CD14-positive monocyte (primary cell): ENCODE measurements at regions not wholly inside any gene's neighbourhood (a gene's known extent, or its start where the extent isn't known, plus 50 kb on each side); places are given as distances from the start of the nearest gene placed in this dataset.
A peak's percentile ranks its signal among the peaks of the same experiment; 100 is the strongest.

Source experiments
- DNase-seq, 3 donors: peaks; one replicate each; pipeline ENCODE4 v3.0.0-alpha.2; 2011 to 2022
- H2AFZ ChIP-seq: 2 replicates; pipeline ENCODE4 v1.6.0; 2012; ENCODE audit warnings: mild to moderate bottlenecking, low read depth, low read length, inconsistent platforms; ENCODE audit not compliant: insufficient read depth, poor library complexity, severe bottlenecking
- H3K27ac ChIP-seq, 2 donors: 1 replicate in 1 of 2; 2 replicates in 1 of 2; pipeline ENCODE4 v1.5.1; 2012 to 2013; ENCODE audit warnings: low read length in 2 of 2, control low read depth in 1 of 2, inconsistent platforms in 1 of 2, low read depth in 1 of 2, mild to moderate bottlenecking in 1 of 2
- H3K27me3 ChIP-seq, 2 donors: one replicate each; pipeline versions ENCODE4 v1.6.0 to v1.6.1; 2011 to 2013; ENCODE audit warnings: low read length in 2 of 2; ENCODE audit not compliant: control insufficient read depth in 2 of 2, insufficient read depth in 2 of 2
- H3K36me3 ChIP-seq, 2 donors: replicated peaks in 1 of 2; 1 replicate in 1 of 2; 2 replicates in 1 of 2; pipeline versions ENCODE4 v1.5.1 to v1.6.1; 2012 to 2013; ENCODE audit warnings: low read length in 2 of 2, control low read depth in 1 of 2, inconsistent platforms in 1 of 2, mild to moderate bottlenecking in 1 of 2; ENCODE audit not compliant: insufficient read depth in 2 of 2, control insufficient read depth in 1 of 2
- H3K4me1 ChIP-seq, 2 donors: 1 replicate in 1 of 2; 2 replicates in 1 of 2; pipeline versions ENCODE4 v1.5.1 to v1.6.1; 2012 to 2013; ENCODE audit warnings: low read length in 2 of 2, control low read depth in 1 of 2, inconsistent platforms in 1 of 2, mild to moderate bottlenecking in 1 of 2, moderate library complexity in 1 of 2; ENCODE audit not compliant: insufficient read depth in 2 of 2, control insufficient read depth in 1 of 2
- H3K4me2 ChIP-seq: replicated peaks from 2 replicates; pipeline ENCODE3; 2012; ENCODE audit warnings: low read length, moderate library complexity, mild to moderate bottlenecking; ENCODE audit not compliant: poor library complexity, severe bottlenecking; ENCODE audit errors: extremely low read depth
- H3K4me3 ChIP-seq, 3 experiments: fragments of 200-600 bp in 1 of 3; sonication (generic) in 1 of 3; replicated peaks in 1 of 3; 1 replicate in 2 of 3; 2 replicates in 1 of 3; pipeline ENCODE4 v1.5.1; 2011 to 2013; ENCODE audit warnings: low read length in 3 of 3, mild to moderate bottlenecking in 3 of 3, control low read depth in 2 of 3, low read depth in 2 of 3, inconsistent platforms in 1 of 3, moderate library complexity in 1 of 3
- H3K79me2 ChIP-seq: 2 replicates; pipeline ENCODE4 v1.6.0; 2012; ENCODE audit warnings: mild to moderate bottlenecking, control low read depth, inconsistent platforms, low read length, moderate library complexity; ENCODE audit not compliant: insufficient read depth
- H3K9ac ChIP-seq: 2 replicates; pipeline ENCODE4 v1.6.0; 2017; ENCODE audit warnings: low read length, mild to moderate bottlenecking; ENCODE audit not compliant: insufficient read depth, poor library complexity, severe bottlenecking
- H3K9me3 ChIP-seq, 2 donors: replicated peaks in 1 of 2; 1 replicate in 1 of 2; 2 replicates in 1 of 2; pipeline versions ENCODE4 v1.5.1 to v1.6.1; 2012 to 2013; ENCODE audit warnings: low read length in 2 of 2, control low read depth in 1 of 2; ENCODE audit not compliant: control insufficient read depth in 1 of 2, insufficient read depth in 1 of 2
- H4K20me1 ChIP-seq: 2 replicates; pipeline ENCODE4 v1.6.0; 2012; ENCODE audit warnings: mild to moderate bottlenecking, low read length, control low read depth, moderate library complexity; ENCODE audit not compliant: insufficient read depth
- H3K27ac Mint-ChIP-seq, 7 donors: one replicate each; pipeline ENCODE4 v1.8.0; 2020; ENCODE audit warnings: mild to moderate bottlenecking in 7 of 7, mixed read lengths in 7 of 7, moderate library complexity in 6 of 7, inconsistent platforms in 2 of 7
- H3K27me3 Mint-ChIP-seq, 3 donors: one replicate each; pipeline ENCODE4 v1.8.0; 2021 to 2022; ENCODE audit warnings: low read depth in 3 of 3, mild to moderate bottlenecking in 3 of 3, mixed read lengths in 3 of 3, moderate library complexity in 3 of 3, inconsistent platforms in 1 of 3
- H3K36me3 Mint-ChIP-seq, 2 donors: one replicate each; pipeline ENCODE4 v1.8.0; 2020; ENCODE audit warnings: mixed read lengths in 2 of 2, inconsistent platforms in 1 of 2, mild to moderate bottlenecking in 1 of 2
- H3K4me1 Mint-ChIP-seq: one replicate; pipeline ENCODE4 v1.8.0; 2020; ENCODE audit warnings: mild to moderate bottlenecking, mixed read lengths
- H3K4me3 Mint-ChIP-seq, 2 donors: one replicate each; pipeline ENCODE4 v1.8.0; 2020; ENCODE audit warnings: mild to moderate bottlenecking in 2 of 2, mixed read lengths in 2 of 2, moderate library complexity in 1 of 2
- H3K9me3 Mint-ChIP-seq, 7 donors: one replicate each; pipeline ENCODE4 v1.8.0; 2020 to 2022; ENCODE audit warnings: mixed read lengths in 7 of 7, mild to moderate bottlenecking in 6 of 7, moderate library complexity in 6 of 7, inconsistent platforms in 2 of 7
- WGBS: methylation state at CpG from one replicate; pipeline ENCODE4 v1.1.5; 2013; ENCODE audit warnings: missing lambda C conversion rate; ENCODE audit not compliant: insufficient coverage; 5-methylcytosine and 5-hydroxymethylcytosine counted together
- intact Hi-C, 2 donors: fragments of 100-400 bp; cut with micrococcal nuclease; formaldehyde crosslinking; loops; one replicate each; pipeline versions ENCODE4 v1.15.0 to v1.15.1; 2023
- TF ChIP-seq, protein P1 (sequence below): fragments of 200-600 bp; IDR thresholded peaks from one replicate; pipeline ENCODE4 v1.8.0; 2022; ENCODE audit warnings: antibody characterized with exemption, mild to moderate bottlenecking

DNA sequence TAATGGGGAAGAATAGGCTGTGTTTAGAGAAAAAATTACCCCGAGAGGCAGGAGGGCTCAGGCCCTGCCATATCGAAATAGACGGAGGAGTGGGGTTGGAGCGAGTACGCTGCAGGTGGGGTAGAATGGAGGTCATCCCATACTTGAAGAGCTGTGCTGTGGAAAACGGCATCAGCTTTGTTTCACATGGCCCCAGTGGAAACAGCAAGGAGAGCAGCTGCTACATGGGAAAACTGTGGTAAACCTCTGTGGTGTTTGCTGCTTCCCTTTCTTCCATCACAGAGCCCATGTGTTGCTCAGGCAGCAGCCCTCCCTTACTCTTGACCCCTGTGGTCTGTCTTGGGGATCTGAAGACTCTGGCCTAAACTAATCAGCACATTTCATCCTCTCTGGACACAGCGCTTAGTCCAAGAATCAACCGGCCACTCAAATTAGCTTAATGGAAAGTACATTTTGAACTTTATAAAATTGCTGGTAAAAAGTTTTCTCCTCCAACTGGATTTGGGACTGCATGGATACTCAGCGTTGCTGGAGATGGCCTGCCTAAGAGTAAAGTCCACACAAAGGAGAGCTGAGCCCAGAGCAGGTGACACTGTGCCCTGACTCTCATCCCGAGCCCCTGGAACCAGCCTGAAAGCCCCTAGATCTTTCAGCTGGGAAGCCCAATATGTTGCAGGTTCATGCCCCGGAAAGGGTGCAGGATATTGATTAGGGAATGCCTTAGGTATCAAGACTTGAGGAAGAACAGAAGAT lies 127.1 kb upstream of the GADD45A start:
- TF ChIP-seq, protein P1, sequence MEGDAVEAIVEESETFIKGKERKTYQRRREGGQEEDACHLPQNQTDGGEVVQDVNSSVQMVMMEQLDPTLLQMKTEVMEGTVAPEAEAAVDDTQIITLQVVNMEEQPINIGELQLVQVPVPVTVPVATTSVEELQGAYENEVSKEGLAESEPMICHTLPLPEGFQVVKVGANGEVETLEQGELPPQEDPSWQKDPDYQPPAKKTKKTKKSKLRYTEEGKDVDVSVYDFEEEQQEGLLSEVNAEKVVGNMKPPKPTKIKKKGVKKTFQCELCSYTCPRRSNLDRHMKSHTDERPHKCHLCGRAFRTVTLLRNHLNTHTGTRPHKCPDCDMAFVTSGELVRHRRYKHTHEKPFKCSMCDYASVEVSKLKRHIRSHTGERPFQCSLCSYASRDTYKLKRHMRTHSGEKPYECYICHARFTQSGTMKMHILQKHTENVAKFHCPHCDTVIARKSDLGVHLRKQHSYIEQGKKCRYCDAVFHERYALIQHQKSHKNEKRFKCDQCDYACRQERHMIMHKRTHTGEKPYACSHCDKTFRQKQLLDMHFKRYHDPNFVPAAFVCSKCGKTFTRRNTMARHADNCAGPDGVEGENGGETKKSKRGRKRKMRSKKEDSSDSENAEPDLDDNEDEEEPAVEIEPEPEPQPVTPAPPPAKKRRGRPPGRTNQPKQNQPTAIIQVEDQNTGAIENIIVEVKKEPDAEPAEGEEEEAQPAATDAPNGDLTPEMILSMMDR, result no peak
- Histone ChIP-seq H3K4me3 (no peak overlapping the region), H3K9me3 (no peaks in the 10 kb centered on the region), H2AFZ (peak overlapping the region; percentile 37), H3K4me2 (no peak overlapping the region), H3K4me1 (peaks cover 32 to 40% of the 10 kb centered on the region in 2 donors), H3K9ac (no peak overlapping the region), H3K27me3 (no peaks in the 10 kb centered on the region), H3K36me3 (no peaks in the 10 kb centered on the region), H3K27ac (no peak overlapping the region), H4K20me1 (no peaks in the 10 kb centered on the region), H3K79me2 (no peaks in the 10 kb centered on the region)
- intact Hi-C loops, result no loop called here
- WGBS, result 29% methylated on average over 9 of the region's 11 CpGs
- Mint-ChIP-seq H3K27ac (no peak overlapping the region), H3K4me1 (peaks cover 36% of the 10 kb centered on the region), H3K9me3 (no peaks in the 10 kb centered on the region), H3K27me3 (peaks cover 0 to 4% (median 0%) of the 10 kb centered on the region in 3 donors), H3K4me3 (no peak overlapping the region), H3K36me3 (no peaks in the 10 kb centered on the region)
- DNase-seq, result no peak

DNA sequence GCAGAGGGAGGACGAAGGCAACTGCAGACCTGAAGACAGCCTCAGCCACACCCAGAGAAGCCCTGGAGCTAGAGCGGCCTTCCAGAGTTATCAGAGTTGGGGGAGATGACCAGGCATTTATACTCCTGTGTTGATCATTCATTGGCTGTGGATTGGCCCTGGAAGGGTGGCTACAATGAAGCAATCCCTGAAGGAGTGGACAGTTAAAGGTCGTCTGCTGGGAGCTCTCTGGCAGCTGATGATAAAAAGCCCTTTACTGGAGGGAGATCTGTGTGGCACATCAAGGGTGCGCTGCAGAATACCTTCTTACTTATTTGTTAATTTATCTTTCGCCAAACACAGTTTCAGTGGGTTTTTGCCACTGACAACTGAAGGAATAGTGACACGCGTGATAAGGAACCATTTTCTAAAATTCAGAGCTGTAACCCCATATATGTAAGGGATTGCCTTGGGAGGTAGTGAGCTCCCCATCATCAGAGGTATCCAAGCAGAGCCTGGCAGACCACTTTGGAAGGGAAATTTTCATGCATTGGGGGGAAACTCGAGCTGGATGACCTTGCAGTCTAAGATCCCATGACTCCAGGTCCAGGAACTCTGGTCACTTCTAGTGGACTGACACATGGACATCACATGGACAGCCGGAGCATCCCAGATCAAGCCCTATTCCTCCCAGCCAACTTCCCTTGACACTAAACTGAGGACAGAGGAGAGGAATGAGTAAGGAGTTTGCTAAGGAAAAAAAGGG lies 126.4 kb upstream of the GADD45A start:
- Histone ChIP-seq H2AFZ (peak overlapping the region; percentile 37), H3K27ac (no peak overlapping the region), H3K79me2 (no peaks in the 10 kb centered on the region), H3K36me3 (no peaks in the 10 kb centered on the region), H3K4me3 (no peak overlapping the region), H3K4me2 (no peak overlapping the region), H3K4me1 (peaks cover 32 to 40% of the 10 kb centered on the region in 2 donors), H4K20me1 (no peaks in the 10 kb centered on the region), H3K27me3 (no peaks in the 10 kb centered on the region), H3K9me3 (no peaks in the 10 kb centered on the region), H3K9ac (no peak overlapping the region)
- peaks cover 0 to under 1% (median 0%) of the 10 kb centered on the region in 7 donors for H3K9me3 Mint-ChIP-seq
- intact Hi-C loops, result no loop called here
- no peak overlapping the region for H3K4me3 Mint-ChIP-seq
- H3K4me1 Mint-ChIP-seq, result peaks cover 36% of the 10 kb centered on the region
- no peak for DNase-seq
- no peaks in the 10 kb centered on the region for H3K36me3 Mint-ChIP-seq
- WGBS, result 92% methylated on average over 4 of the region's 9 CpGs
- TF ChIP-seq, protein P1, result no peak
- peaks cover 0 to 3% (median 0%) of the 10 kb centered on the region in 3 donors for H3K27me3 Mint-ChIP-seq
- H3K27ac Mint-ChIP-seq, result no peak overlapping the region
